Coronary artery (tissue), 2 donors: ENCODE measurements at regions not wholly inside any gene's neighbourhood (a gene's known extent, or its start where the extent isn't known, plus 50 kb on each side); places are given as distances from the start of the nearest gene placed in this dataset.

Experiments used
- DNase-seq: peaks from one replicate; pipeline ENCODE4 v3.0.0-alpha.2; 2017; ENCODE audit warnings: low spot score
- H3K27ac ChIP-seq, 2 donors: fragments of 200-600 bp; sonication (generic); one replicate each; pipeline ENCODE4 v1.5.1; 2016 to 2019
- H3K4me3 ChIP-seq: fragments of 200-600 bp; sonication (generic); 2 replicates; pipeline ENCODE4 v1.5.1; 2016; ENCODE audit warnings: mild to moderate bottlenecking, moderate library complexity
- TF ChIP-seq, protein P1 (sequence below): fragments of 200-600 bp; sonication (generic); IDR thresholded peaks from one replicate; pipeline ENCODE4 v1.5.1; 2019; ENCODE audit warnings: antibody characterized with exemption

- TF ChIP-seq, protein P1, sequence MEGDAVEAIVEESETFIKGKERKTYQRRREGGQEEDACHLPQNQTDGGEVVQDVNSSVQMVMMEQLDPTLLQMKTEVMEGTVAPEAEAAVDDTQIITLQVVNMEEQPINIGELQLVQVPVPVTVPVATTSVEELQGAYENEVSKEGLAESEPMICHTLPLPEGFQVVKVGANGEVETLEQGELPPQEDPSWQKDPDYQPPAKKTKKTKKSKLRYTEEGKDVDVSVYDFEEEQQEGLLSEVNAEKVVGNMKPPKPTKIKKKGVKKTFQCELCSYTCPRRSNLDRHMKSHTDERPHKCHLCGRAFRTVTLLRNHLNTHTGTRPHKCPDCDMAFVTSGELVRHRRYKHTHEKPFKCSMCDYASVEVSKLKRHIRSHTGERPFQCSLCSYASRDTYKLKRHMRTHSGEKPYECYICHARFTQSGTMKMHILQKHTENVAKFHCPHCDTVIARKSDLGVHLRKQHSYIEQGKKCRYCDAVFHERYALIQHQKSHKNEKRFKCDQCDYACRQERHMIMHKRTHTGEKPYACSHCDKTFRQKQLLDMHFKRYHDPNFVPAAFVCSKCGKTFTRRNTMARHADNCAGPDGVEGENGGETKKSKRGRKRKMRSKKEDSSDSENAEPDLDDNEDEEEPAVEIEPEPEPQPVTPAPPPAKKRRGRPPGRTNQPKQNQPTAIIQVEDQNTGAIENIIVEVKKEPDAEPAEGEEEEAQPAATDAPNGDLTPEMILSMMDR: no peak
- H3K4me3 ChIP-seq: no peak overlapping the region
- no peak for DNase-seq
- no peak overlapping the region for H3K27ac ChIP-seq
These were observed 127.3 kb downstream of the DLL1 start for GRCh38 chr6:170163405-170164170.

DNA sequence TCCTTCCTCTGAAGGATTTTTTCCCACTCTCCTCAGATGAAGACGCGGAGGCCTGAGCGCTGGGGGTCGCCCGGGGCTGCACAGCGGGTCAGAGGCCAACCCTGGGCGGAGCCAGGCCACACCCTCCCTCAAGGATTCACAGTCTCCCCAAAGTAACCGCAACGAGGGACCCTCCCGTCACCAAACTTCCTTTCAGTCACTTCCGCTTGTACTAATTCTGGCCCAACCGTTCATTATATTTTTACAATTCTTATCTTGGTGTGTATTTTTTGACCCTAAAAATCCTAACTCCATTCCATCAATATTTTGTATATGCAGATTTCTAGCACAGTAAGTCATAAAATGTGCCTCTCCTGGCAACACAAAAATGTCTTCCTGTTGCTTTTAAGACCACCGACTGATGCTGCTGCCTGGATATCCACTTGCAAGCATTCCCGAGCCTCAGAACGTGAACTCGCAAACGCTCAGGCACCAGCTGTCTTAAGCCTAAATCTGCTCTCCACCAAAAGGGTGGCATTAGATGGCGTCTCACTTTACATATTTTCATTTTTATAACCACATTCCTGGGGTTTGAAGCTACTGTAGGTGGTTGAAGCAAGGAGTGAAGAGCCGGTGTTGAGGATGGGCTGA lies 128.0 kb downstream of the DLL1 start:
- no peak overlapping the region for H3K4me3 ChIP-seq
- TF ChIP-seq, protein P1: no peak
- H3K27ac ChIP-seq: no peak overlapping the region
- no peak for DNase-seq

DNA sequence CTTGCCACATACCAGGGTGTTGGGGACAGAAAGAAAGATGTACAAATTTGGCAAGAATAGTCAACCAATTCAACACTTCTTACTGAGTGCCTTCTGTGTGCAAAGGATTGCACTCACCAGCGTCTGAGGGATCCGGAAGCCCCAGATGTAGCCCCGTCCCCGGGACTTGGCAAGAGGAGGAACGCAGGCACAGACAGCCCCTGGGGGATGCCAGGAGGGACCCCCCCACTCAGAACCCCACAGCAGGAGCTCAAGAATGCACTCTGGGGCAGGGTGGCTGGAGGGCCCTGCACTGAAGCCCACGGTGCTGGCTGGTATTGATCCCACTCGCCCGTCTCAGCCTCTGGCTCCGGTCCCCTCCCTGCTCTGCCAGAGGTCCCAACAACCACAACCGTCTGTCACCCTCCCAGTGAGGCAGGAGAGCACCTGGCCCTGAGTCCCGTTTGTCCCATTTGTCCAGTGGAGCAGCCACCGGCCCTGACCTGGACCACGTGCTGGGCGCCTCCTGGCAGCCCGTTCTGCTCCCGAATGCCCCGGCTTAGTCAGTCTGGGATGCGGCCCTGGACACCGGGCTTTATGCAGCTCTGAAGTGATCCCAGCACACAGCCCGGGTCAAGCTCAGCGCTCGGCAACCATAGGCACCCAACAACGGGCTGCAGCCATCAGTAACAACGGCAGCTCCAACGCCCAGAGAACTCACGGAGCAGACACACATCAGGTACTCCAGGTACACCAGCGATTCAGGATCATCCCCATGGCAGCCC lies 128.7 kb downstream of the DLL1 start:
- Histone ChIP-seq H3K4me3 (no peak overlapping the region), H3K27ac (no peak overlapping the region)
- no peak for DNase-seq
- TF ChIP-seq, protein P1: no peak

DNA sequence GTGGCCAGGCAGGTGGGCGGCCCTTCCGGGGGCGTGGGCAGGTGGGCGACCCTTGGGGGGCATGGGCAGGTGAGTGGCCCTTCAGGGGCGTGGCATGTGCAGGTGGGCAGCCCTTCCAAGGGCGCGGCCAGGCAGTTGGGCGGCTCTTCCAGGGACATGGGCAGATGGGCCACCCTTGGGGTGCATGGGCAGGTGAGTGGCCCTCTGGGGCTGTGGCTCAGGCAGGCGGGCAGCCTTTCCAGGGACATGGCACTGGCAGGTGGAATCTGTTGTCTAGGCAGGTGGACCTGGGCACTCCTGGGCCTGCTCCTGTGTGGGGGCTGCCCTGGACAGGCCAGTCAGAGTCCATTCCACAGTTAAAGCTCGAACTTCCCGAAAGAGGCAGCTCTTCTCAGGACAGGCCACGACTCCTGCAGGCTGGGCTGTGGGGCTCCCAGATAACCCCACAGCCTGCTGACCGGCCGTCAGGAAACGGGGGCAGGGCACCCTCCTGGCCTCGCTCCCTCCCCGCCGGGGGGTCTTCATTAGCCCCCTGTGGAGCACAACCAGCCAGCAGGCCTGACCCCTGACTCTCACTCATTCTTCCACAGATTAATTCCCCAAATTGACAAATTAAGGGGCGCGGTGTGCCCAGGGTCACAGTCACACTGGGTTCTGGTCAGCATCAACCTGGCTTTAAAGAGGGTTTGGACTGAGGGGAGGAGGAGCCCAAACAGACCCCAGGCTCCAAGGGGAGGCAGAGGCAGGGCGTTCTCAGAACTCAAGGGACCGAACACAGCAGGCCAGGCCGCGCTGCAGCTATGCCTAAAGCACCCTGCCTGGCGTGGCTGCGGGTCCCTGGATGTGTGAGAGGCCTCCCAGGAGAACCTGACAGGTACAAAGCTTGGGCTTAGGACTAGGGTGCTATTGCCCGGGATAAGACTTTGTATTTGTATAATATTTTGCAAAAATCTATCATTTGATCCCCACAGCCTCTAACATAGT lies 130.0 kb downstream of the DLL1 start:
- no peak overlapping the region for H3K4me3 ChIP-seq
- H3K27ac ChIP-seq: no peak overlapping the region
- no peak for DNase-seq
- TF ChIP-seq, protein P1: no peak

- TF ChIP-seq, protein P1: no peak
- no peak for DNase-seq
- H3K4me3 ChIP-seq: no peak overlapping the region
- no peak overlapping the region for H3K27ac ChIP-seq
These were observed 130.7 kb downstream of the DLL1 start for GRCh38 chr6:170160031-170160627.
